Neural progenitor cell (in vitro differentiated cells): ENCODE measurements at regions not wholly inside any gene's neighbourhood (a gene's known extent, or its start where the extent isn't known, plus 50 kb on each side); places are given as distances from the start of the nearest gene placed in this dataset.
"Not testable (repeated sequence)": the region's sequence is repeated elsewhere in the genome, so short reads cannot be mapped to it uniquely, and the experiment has no call there.

Experiments
- CTCF ChIP-seq: fragments of 200-600 bp; sonication (generic); IDR thresholded peaks from 2 replicates; pipeline ENCODE4 v1.5.1; 2017; ENCODE audit warnings: antibody characterized with exemption, mild to moderate bottlenecking
- EZH2 ChIP-seq: fragments of 200-600 bp; sonication (generic); IDR thresholded peaks from 2 replicates; pipeline ENCODE4 v1.6.1; 2017; ENCODE audit warnings: antibody characterized with exemption, mild to moderate bottlenecking, moderate library complexity
- EZH2phosphoT487 ChIP-seq: fragments of 200-600 bp; sonication (generic); IDR thresholded peaks from 2 replicates; pipeline ENCODE4 v1.6.1; 2017; ENCODE audit warnings: antibody characterized with exemption

GRCh38 chr10:121145802-121146395 is 294.7 kb downstream of the WDR11 start:
- not testable (repeated sequence) for TF ChIP-seq CTCF, EZH2, EZH2phosphoT487
